Neural cell (in vitro differentiated cells): ENCODE measurements at regions not wholly inside any gene's neighbourhood (a gene's known extent, or its start where the extent isn't known, plus 50 kb on each side); places are given as distances from the start of the nearest gene placed in this dataset.

Experiments
- H2AFZ ChIP-seq: fragments of 200-600, 300-800 bp; sonication (generic), shearing (Covaris generic); 2 replicates; pipeline ENCODE4 v1.6.0; 2014; ENCODE audit warnings: low read depth, mild to moderate bottlenecking, antibody characterized with exemption, low read length, moderate library complexity
- H3F3A ChIP-seq: fragments of 200-600 bp; shearing (Covaris generic); 2 replicates; pipeline ENCODE4 v1.6.1; 2016; ENCODE audit warnings: mild to moderate bottlenecking, moderate library complexity, mixed read lengths, antibody characterized with exemption, low read length; ENCODE audit not compliant: insufficient read depth, poor library complexity, severe bottlenecking
- H3K27ac ChIP-seq: fragments of 200-600, 300-800 bp; sonication (generic), shearing (Covaris generic); 2 replicates; pipeline ENCODE4 v1.5.1; 2014; ENCODE audit warnings: mild to moderate bottlenecking, low read length, moderate library complexity
- H3K27me3 ChIP-seq: fragments of 300-800, 200-600 bp; sonication (generic), shearing (Covaris generic); 2 replicates; pipeline ENCODE4 v1.6.0; 2014; ENCODE audit warnings: mild to moderate bottlenecking, low read depth, low read length, moderate library complexity; ENCODE audit not compliant: insufficient read depth
- H3K36me3 ChIP-seq: fragments of 300-800, 200-600 bp; sonication (generic), shearing (Covaris generic); 2 replicates; pipeline ENCODE4 v1.5.1; 2014; ENCODE audit warnings: mild to moderate bottlenecking, antibody characterized with exemption, low read length, moderate library complexity; ENCODE audit not compliant: insufficient read depth
- H3K4me2 ChIP-seq: fragments of 300-800, 200-600 bp; sonication (generic), shearing (Covaris generic); 2 replicates; pipeline ENCODE4 v1.6.0; 2014; ENCODE audit warnings: mild to moderate bottlenecking, low read length
- H3K4me3 ChIP-seq: fragments of 300-800, 200-600 bp; sonication (generic), shearing (Covaris generic); 2 replicates; pipeline ENCODE4 v1.5.1; 2014; ENCODE audit warnings: mild to moderate bottlenecking, low read length, moderate library complexity
- H3K79me2 ChIP-seq: fragments of 200-600 bp; shearing (Covaris generic); replicated peaks from 2 replicates; pipeline ENCODE4 v1.6.0; 2014; ENCODE audit warnings: mild to moderate bottlenecking, low read length, moderate library complexity; ENCODE audit not compliant: insufficient read depth
- H3K9ac ChIP-seq: fragments of 300-800, 200-600 bp; sonication (generic), shearing (Covaris generic); 2 replicates; pipeline ENCODE4 v1.6.1; 2016; ENCODE audit warnings: mild to moderate bottlenecking, low read length, mixed read lengths
- H3K9me2 ChIP-seq: fragments of 200-600 bp; shearing (Covaris generic); 2 replicates; pipeline ENCODE4 v1.6.1; 2016; ENCODE audit warnings: mild to moderate bottlenecking, low read length, mixed read lengths; ENCODE audit not compliant: insufficient read depth
- H3K9me3 ChIP-seq: fragments of 200-600, 300-800 bp; sonication (generic), shearing (Covaris generic); 2 replicates; pipeline ENCODE4 v1.6.1; 2016; ENCODE audit warnings: mild to moderate bottlenecking, mixed run types, low read length, moderate library complexity, mixed read lengths
- H4K20me1 ChIP-seq: fragments of 200-600 bp; shearing (Covaris generic); 2 replicates; pipeline ENCODE4 v1.6.1; 2016; ENCODE audit warnings: mild to moderate bottlenecking, mixed run types; ENCODE audit not compliant: insufficient read depth
- EP300 ChIP-seq: fragments of 450-650 bp; conservative IDR thresholded peaks from 2 replicates; pipeline ENCODE4 v1.6.1; 2014; ENCODE audit warnings: antibody characterized with exemption, mild to moderate bottlenecking, moderate library complexity; ENCODE audit not compliant: poor library complexity, severe bottlenecking
- EZH2 ChIP-seq: fragments of 200-600, 300-800 bp; shearing (Covaris generic), sonication (generic); IDR thresholded peaks from 2 replicates; pipeline ENCODE4 v1.6.1; 2014; ENCODE audit warnings: antibody characterized with exemption, low read length, borderline replicate concordance, mild to moderate bottlenecking; ENCODE audit not compliant: insufficient read depth, poor library complexity, severe bottlenecking
- MXI1 ChIP-seq: fragments of 450-650 bp; conservative IDR thresholded peaks from 2 replicates; pipeline ENCODE4 v1.6.1; 2014; ENCODE audit warnings: antibody characterized with exemption, mild to moderate bottlenecking; ENCODE audit not compliant: poor library complexity, severe bottlenecking
- POLR2AphosphoS5 ChIP-seq: IDR thresholded peaks from 2 replicates; pipeline ENCODE4 v1.6.1; 2012
- RAD21 ChIP-seq: fragments of 450-650 bp; conservative IDR thresholded peaks from 2 replicates; pipeline ENCODE4 v1.6.1; 2014; ENCODE audit warnings: antibody characterized with exemption, mild to moderate bottlenecking, moderate library complexity
- SMC3 ChIP-seq: fragments of 450-650 bp; conservative IDR thresholded peaks from 2 replicates; pipeline ENCODE4 v1.6.1; 2014; ENCODE audit warnings: antibody characterized with exemption, mild to moderate bottlenecking, moderate library complexity; ENCODE audit not compliant: poor library complexity
- TAF1 ChIP-seq: IDR thresholded peaks from 2 replicates; pipeline ENCODE4 v1.6.1; 2012; ENCODE audit warnings: low read depth
- TF ChIP-seq, protein P1 (sequence below): fragments of 450-650 bp; IDR thresholded peaks from 2 replicates; pipeline ENCODE4 v1.5.1; 2014; ENCODE audit warnings: antibody characterized with exemption, mild to moderate bottlenecking, moderate library complexity; ENCODE audit not compliant: poor library complexity, severe bottlenecking
- TF ChIP-seq, protein P2 (sequence below): IDR thresholded peaks from 2 replicates; pipeline ENCODE4 v1.6.1; 2012; ENCODE audit warnings: borderline replicate concordance

DNA sequence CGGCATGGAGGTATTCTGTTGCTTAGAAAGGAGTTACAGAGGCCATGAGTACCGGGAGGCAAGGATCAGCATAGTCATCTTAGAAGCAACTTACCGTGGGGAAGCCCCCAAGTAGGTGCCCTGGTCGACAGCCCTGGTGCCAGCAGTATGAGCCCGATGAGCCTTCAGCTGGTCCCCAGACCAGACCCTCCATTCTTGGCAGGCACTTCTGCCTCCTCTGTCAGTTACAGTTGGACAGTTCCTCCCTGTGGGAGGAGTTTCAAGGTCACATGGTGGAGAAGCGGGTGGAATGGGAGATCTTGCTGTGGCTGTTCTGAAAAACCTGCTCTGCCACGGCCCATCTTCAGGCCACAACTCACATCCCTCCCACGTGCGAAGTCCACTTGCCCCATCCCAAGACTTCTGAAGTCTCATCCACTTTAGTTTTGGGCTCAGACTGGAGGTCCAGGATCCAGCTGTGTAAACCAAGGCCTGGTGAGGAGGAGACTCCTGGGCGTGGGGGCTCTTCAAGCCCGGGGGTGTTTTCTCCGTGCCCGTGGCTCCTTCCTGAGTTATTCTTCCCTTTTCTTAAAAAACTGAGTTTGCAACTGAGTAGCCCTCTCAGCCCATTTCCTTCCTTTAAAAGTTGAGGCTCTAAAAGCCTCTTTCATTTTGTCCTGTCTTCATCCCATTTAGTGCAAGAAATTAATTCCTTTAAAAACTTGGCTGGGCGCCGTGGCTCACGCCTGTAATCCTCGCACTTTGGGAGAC, 133.5 kb downstream of the SEC14L1 start:
- H3K27me3 ChIP-seq, result peaks cover 1% of the 10 kb centered on the region
- H3K9ac ChIP-seq, result no peak overlapping the region
- H3K79me2 ChIP-seq, result no peaks in the 10 kb centered on the region
- H2AFZ ChIP-seq, result no peak overlapping the region
- H3K9me2 ChIP-seq, result no peaks in the 10 kb centered on the region
- H3F3A ChIP-seq, result no peaks in the 10 kb centered on the region
- no peak overlapping the region for H3K4me3 ChIP-seq
- no peaks in the 10 kb centered on the region for H3K9me3 ChIP-seq
- no peak overlapping the region for H3K27ac ChIP-seq
- H3K4me2 ChIP-seq, result no peak overlapping the region
- TF ChIP-seq SMC3 (no peak), TAF1 (no peak), MXI1 (no peak), EP300 (no peak), RAD21 (no peak), EZH2 (no peak), POLR2AphosphoS5 (no peak)
- TF ChIP-seq, protein P1, sequence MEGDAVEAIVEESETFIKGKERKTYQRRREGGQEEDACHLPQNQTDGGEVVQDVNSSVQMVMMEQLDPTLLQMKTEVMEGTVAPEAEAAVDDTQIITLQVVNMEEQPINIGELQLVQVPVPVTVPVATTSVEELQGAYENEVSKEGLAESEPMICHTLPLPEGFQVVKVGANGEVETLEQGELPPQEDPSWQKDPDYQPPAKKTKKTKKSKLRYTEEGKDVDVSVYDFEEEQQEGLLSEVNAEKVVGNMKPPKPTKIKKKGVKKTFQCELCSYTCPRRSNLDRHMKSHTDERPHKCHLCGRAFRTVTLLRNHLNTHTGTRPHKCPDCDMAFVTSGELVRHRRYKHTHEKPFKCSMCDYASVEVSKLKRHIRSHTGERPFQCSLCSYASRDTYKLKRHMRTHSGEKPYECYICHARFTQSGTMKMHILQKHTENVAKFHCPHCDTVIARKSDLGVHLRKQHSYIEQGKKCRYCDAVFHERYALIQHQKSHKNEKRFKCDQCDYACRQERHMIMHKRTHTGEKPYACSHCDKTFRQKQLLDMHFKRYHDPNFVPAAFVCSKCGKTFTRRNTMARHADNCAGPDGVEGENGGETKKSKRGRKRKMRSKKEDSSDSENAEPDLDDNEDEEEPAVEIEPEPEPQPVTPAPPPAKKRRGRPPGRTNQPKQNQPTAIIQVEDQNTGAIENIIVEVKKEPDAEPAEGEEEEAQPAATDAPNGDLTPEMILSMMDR, result no peak
- TF ChIP-seq, protein P2, sequence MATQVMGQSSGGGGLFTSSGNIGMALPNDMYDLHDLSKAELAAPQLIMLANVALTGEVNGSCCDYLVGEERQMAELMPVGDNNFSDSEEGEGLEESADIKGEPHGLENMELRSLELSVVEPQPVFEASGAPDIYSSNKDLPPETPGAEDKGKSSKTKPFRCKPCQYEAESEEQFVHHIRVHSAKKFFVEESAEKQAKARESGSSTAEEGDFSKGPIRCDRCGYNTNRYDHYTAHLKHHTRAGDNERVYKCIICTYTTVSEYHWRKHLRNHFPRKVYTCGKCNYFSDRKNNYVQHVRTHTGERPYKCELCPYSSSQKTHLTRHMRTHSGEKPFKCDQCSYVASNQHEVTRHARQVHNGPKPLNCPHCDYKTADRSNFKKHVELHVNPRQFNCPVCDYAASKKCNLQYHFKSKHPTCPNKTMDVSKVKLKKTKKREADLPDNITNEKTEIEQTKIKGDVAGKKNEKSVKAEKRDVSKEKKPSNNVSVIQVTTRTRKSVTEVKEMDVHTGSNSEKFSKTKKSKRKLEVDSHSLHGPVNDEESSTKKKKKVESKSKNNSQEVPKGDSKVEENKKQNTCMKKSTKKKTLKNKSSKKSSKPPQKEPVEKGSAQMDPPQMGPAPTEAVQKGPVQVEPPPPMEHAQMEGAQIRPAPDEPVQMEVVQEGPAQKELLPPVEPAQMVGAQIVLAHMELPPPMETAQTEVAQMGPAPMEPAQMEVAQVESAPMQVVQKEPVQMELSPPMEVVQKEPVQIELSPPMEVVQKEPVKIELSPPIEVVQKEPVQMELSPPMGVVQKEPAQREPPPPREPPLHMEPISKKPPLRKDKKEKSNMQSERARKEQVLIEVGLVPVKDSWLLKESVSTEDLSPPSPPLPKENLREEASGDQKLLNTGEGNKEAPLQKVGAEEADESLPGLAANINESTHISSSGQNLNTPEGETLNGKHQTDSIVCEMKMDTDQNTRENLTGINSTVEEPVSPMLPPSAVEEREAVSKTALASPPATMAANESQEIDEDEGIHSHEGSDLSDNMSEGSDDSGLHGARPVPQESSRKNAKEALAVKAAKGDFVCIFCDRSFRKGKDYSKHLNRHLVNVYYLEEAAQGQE, result no peak
- no peaks in the 10 kb centered on the region for H3K36me3 ChIP-seq
- H4K20me1 ChIP-seq, result no peaks in the 10 kb centered on the region

DNA sequence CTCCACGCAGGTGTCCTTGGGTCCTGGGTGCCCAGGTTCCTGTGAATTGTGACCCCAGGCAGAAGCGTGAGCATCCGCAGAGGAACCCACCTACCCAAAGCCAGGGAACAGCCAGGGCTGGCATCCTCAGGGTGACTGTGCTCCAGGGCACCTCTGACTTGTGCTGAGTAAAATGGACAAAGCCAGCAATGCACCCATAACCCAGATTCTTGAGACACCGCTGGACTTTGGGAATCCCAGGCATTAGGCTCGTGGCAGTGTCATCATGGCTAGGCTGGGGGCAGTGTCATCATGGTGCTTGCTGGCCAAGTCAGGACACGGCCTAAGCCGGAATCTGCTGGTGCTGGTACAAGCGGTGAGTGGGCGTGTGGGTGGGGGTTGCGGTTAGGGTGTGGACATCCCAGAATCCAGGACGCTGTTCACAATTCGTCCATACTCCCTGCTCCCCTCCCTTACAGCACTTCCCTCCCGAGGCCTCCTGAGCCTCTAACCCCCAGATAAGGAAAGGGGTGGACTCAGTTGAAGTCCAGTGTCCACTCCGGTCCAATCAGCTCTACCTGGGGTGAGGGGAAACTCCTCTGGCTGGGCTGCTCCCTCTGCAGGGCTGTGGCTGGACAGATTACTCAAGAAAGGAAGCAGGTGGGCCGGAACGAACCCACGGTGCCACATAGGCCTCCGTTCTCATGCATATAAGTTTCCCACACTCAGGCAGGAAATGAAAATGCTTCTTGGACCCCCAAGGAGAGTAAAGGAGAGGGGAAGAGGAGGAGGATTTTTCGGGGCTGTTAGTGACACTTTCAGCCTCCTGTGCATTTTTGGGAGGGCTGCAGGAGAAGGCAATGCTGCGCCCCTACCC, 138.9 kb downstream of the SEC14L1 start:
- no peaks in the 10 kb centered on the region for H3K36me3 ChIP-seq
- H3K9me2 ChIP-seq, result no peaks in the 10 kb centered on the region
- H3K79me2 ChIP-seq, result no peaks in the 10 kb centered on the region
- H3K27ac ChIP-seq, result no peak overlapping the region
- H3K9ac ChIP-seq, result no peak overlapping the region
- no peak overlapping the region for H2AFZ ChIP-seq
- peaks cover 39% of the 10 kb centered on the region for H3K27me3 ChIP-seq
- no peaks in the 10 kb centered on the region for H4K20me1 ChIP-seq
- H3K9me3 ChIP-seq, result no peaks in the 10 kb centered on the region
- no peak overlapping the region for H3K4me2 ChIP-seq
- TF ChIP-seq, protein P1, result no peak
- no peak for TF ChIP-seq RAD21
- TF ChIP-seq POLR2AphosphoS5, result no peak
- no peak for TF ChIP-seq EP300
- TF ChIP-seq, protein P2, result no peak
- TF ChIP-seq TAF1, result no peak
- TF ChIP-seq MXI1, result no peak
- no peak for TF ChIP-seq EZH2
- no peak for TF ChIP-seq SMC3
- H3F3A ChIP-seq, result no peaks in the 10 kb centered on the region
- no peak overlapping the region for H3K4me3 ChIP-seq
